ENCODE measurements at regions not wholly inside any gene's neighbourhood (a gene's known extent, or its start where the extent isn't known, plus 50 kb on each side); places are given as distances from the start of the nearest gene placed in this dataset.

GRCh38 chr5:44991693-44992092 is 182.9 kb downstream of the MRPS30 start:
- no peak for TF ChIP-seq CREB1 (IDR thresholded peaks at IDR 0.05; ENCODE audit: low read depth)
- no peak for TF ChIP-seq REST (IDR thresholded peaks at IDR 0.05; ENCODE audit: low read depth)
- TF ChIP-seq MAX (IDR thresholded peaks at IDR 0.05) = no peak
- TF ChIP-seq TAF1 (IDR thresholded peaks at IDR 0.05; ENCODE audit: low read depth) = no peak
